AML-193 (cell line): ENCODE measurements at regions not wholly inside any gene's neighbourhood (a gene's known extent, or its start where the extent isn't known, plus 50 kb on each side); places are given as distances from the start of the nearest gene placed in this dataset.

Source experiments
- DNase-seq, 2 experiments: peaks; one replicate each; lab custom pipeline; 2025; lab: John Stamatoyannopoulos, UW

- no peak for DNase-seq
Observed at GRCh38 chr5:175579742-175580432, 78.0 kb upstream of the HRH2 start.

DNA sequence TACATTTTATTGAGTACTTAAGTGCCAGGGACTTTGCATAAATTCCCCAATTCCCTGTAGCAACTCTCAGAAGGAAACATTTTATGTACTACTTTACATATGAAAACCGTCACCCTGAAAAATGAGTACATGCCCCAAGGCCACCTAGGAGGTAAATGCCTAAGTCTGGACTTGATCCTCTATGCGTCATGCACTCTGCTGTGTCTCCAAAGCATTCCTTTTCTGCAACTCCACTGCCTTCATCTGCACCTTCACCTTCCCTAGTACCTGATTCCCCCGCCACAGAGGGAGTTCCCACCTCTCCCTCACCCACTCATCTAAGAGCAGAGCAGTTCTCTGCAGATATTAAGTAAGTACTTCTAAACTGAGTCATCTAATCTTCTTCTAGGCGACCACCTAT is 75.2 kb upstream of the HRH2 start:
- DNase-seq, result no peak

- DNase-seq, result no peak
Observed at GRCh38 chr5:175585567-175585966, 72.3 kb upstream of the HRH2 start.

- no peak for DNase-seq
Observed at GRCh38 chr5:175588709-175589429, 69.0 kb upstream of the HRH2 start.

DNA sequence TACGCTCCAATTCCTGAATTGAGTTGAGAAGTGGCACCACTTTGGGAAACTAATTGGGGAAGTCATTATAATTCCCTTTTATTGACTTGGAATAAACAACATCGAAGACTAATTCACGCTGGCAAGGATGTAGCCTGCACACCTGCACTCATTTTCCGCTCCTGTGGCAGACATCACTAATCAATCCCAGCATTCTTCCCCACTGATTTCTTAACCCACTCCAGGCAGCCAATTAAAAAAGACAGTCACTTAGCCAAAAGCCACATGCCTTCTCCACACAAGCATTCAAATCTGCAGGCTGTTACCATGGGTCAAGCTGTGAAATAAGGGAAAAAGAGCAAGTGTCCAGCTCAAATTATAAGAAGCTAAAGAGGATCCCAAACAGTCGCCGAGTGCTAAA is 68.2 kb upstream of the HRH2 start:
- no peak for DNase-seq

GRCh38 chr5:175590471-175590881 is 67.4 kb upstream of the HRH2 start:
- DNase-seq, result peak in 1 of 2 experiments; percentile 4

GRCh38 chr5:175591293-175591692 is 66.6 kb upstream of the HRH2 start:
- no peak for DNase-seq

GRCh38 chr5:175593794-175594193 is 64.1 kb upstream of the HRH2 start:
- no peak for DNase-seq

GRCh38 chr5:175595905-175596304 is 62.0 kb upstream of the HRH2 start:
- DNase-seq, result no peak

DNA sequence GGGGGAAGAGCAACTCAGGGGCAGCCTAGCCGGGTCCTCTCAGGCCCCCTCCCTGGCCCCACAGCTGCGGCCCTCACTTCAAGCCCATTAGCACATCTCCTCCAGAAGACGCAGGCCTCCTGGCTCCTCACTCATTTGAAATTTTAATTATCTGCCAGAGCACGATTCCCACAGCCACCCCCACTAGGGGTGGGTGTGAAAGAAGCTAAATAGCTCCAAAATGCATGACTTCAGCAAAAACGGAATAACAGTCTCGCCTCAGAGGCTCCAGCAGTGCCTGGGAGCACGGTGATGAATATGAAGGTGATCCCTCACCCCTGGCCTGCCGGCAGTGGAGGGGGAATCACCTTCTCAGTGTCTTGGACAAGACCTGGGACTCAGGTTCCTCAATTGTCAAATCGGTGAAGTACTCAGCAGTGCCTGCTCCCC is 61.1 kb upstream of the HRH2 start:
- no peak for DNase-seq

GRCh38 chr5:175597718-175598117 is 60.2 kb upstream of the HRH2 start:
- DNase-seq, result no peak

DNA sequence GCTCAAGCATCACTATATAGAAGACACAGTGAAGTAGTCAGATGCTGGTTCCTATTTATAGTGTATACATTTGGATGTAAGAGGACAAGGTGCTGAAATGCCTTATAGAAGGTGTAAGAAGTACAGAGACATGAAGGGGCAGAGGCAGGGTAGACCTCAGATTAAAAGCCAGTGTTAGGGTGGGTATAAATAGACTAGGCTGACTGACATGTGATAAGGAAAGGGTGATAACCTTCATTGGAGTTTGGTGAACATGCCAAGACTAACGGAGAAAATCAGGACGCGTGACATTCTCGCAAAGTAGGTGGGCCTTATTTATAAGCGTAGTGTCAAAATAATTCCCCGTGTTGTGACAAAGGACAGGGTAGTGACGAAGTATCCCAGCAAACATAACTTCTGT is 59.1 kb upstream of the HRH2 start:
- DNase-seq, result no peak

DNA sequence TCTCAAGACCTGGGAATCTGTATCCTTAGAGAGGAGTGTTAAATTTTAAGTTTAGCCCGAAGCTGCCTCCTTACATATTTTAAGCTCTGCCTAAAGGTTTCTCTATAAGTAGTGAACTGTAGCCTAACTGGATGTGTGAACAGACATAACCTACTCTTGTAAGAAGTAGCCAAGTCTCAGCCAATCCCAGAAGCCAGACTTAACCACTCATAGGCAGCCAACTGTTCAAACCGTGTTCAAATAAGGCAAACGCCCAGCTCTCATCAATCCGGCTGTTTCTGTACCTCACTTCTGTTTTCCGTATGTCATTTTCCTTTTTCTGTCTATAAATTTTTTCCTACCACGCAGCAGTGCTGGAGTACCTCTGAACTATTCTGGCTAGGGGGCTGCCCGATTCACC is 58.7 kb upstream of the HRH2 start:
- DNase-seq, result no peak

GRCh38 chr5:175603987-175604739 is 53.7 kb upstream of the HRH2 start:
- DNase-seq, result no peak

DNA sequence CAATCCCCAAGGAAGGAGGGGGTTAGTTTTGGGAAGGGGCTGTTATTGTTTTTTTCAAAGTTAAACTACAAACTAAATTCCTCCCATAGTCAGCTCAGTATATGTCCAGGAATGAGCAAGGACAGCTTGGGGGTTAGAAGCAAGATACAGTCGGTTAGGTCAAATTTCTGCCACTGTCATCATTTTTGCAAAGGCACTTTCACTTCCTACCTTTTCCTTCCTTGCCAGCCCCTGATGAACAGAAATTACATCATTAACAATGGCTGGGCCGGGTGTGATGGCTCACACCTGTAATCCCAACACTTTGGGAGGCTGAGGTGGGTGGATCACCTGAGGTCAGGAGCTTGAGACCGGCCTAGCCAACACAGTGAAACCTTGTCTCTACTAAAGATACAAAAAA is 51.5 kb upstream of the HRH2 start:
- no peak for DNase-seq
